ENCODE measurements at regions not wholly inside any gene's neighbourhood (a gene's known extent, or its start where the extent isn't known, plus 50 kb on each side); places are given as distances from the start of the nearest gene placed in this dataset.

DNA sequence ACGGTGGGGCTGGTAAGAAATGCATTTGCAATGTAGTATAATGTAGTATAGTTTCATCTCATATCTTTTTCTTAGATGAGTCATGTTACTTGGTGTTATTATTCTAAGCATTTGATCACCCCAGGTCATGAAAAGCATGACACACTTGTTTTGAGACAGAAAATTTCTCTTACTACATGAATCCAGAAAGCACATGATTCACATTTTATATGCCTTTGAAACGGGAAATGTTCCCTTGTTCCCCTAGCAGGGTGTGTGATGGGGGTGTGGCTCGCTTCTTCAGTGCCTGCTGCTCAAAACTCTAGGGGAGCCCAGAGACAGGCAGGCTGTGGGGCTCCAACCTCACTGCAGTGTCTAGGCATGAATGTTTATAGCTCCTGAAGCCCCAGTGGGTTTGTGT lies 116.0 kb upstream of the RAB27B start:
- TF ChIP-seq ZNF274 (IDR thresholded peaks at IDR 0.05; ENCODE audit: low read depth, low read length), result no peak
- no peak for TF ChIP-seq YY1 (IDR thresholded peaks at IDR 0.05; ENCODE audit: insufficient read depth, insufficient read length)
- no peak for TF ChIP-seq SUZ12 (IDR thresholded peaks at IDR 0.05; ENCODE audit: extremely low read depth, insufficient read depth, insufficient read length)
